Tibial artery (tissue), 4 donors: ENCODE measurements at regions not wholly inside any gene's neighbourhood (a gene's known extent, or its start where the extent isn't known, plus 50 kb on each side); places are given as distances from the start of the nearest gene placed in this dataset.

Experiments
- DNase-seq, 2 donors: peaks; one replicate each; pipeline ENCODE4 v3.0.0-alpha.2; 2019
- H3K27ac ChIP-seq, 2 donors: fragments of 200-600 bp; sonication (generic) in 1 of 2; 1 replicate in 1 of 2; 2 replicates in 1 of 2; pipeline ENCODE4 v1.5.1; 2018 to 2019; ENCODE audit warnings: mild to moderate bottlenecking in 1 of 2
- H3K27me3 ChIP-seq, 2 donors: fragments of 200-600 bp; sonication (generic) in 1 of 2; one replicate each; pipeline versions ENCODE4 v1.5.1 to v1.6.0; 2016 to 2019
- H3K36me3 ChIP-seq, 3 donors: fragments of 200-600 bp; sonication (generic) in 2 of 3; one replicate each; pipeline ENCODE4 v1.5.1; 2016 to 2019; ENCODE audit warnings: mild to moderate bottlenecking in 2 of 3
- H3K4me1 ChIP-seq, 4 donors: fragments of 200-600 bp; sonication (generic) in 2 of 4; 1 replicate in 3 of 4; 2 replicates in 1 of 4; pipeline ENCODE4 v1.5.1; 2016 to 2019
- H3K4me3 ChIP-seq, 2 donors: fragments of 200-600 bp; sonication (generic) in 1 of 2; 1 replicate in 1 of 2; 2 replicates in 1 of 2; pipeline ENCODE4 v1.5.1; 2018 to 2019; ENCODE audit warnings: mild to moderate bottlenecking in 2 of 2
- H3K9me3 ChIP-seq, 3 donors: fragments of 200-600 bp; sonication (generic) in 1 of 3; one replicate each; pipeline ENCODE4 v1.5.1; 2016 to 2019
- intact Hi-C: fragments of 100-400 bp; cut with DNase I; formaldehyde crosslinking; loops from one replicate; pipeline ENCODE4 v1.15.0; 2023; ENCODE audit warnings: low total_unique reads
- TF ChIP-seq, protein P1 (sequence below), 2 experiments: fragments of 200-600 bp in 1 of 2; fragments of 450-650 bp in 1 of 2; IDR thresholded peaks; one replicate each; pipeline ENCODE4 v1.5.1; 2017 to 2019; ENCODE audit warnings: antibody characterized with exemption in 2 of 2, mild to moderate bottlenecking in 1 of 2, moderate library complexity in 1 of 2

DNA sequence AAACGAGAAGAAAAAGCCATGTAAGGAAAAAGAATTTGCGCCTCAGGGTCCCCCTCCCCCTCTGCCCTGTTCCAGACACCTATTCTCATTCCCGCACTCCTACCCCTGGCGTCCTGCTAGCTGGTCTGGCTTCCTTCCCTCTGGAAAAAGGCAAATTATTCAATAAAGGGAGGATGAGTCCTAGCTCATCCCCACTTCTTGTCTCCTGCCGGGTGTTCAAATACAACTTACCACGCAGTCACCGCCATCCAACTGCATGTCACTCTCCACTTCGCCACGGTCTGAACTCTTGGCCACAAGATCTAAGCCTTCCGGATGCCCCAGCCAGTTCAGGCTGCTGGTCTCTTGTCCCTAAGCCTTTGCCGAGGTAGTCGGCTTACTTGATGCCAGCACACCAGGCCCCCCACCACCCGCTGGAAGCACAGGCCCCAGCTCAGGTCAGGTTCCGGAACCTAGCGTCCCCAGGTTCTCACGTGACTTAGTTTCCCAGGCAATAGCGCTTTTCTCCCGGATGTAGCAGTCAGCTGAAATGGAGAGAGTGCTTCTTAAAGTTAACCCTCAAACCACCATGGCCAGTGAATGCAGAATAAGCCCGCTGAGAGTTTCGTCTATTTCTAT, 209.6 kb upstream of the SPIN4 start:
- intact Hi-C loops, result no loop called here
- Histone ChIP-seq H3K27ac (peak overlapping the region; percentile 74 to 81), H3K27me3 (no peaks in the 10 kb centered on the region), H3K9me3 (peaks cover 0 to 4% (median 0%) of the 10 kb centered on the region in 3 donors), H3K36me3 (no peaks in the 10 kb centered on the region), H3K4me1 (peaks cover 0 to 12% (median 0%) of the 10 kb centered on the region in 4 donors), H3K4me3 (peak overlapping the region; percentile 58 to 73)
- peak; percentile 37 to 72 for DNase-seq
- TF ChIP-seq, protein P1, sequence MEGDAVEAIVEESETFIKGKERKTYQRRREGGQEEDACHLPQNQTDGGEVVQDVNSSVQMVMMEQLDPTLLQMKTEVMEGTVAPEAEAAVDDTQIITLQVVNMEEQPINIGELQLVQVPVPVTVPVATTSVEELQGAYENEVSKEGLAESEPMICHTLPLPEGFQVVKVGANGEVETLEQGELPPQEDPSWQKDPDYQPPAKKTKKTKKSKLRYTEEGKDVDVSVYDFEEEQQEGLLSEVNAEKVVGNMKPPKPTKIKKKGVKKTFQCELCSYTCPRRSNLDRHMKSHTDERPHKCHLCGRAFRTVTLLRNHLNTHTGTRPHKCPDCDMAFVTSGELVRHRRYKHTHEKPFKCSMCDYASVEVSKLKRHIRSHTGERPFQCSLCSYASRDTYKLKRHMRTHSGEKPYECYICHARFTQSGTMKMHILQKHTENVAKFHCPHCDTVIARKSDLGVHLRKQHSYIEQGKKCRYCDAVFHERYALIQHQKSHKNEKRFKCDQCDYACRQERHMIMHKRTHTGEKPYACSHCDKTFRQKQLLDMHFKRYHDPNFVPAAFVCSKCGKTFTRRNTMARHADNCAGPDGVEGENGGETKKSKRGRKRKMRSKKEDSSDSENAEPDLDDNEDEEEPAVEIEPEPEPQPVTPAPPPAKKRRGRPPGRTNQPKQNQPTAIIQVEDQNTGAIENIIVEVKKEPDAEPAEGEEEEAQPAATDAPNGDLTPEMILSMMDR (IDR thresholded peaks at IDR 0.05), result no peak

DNA sequence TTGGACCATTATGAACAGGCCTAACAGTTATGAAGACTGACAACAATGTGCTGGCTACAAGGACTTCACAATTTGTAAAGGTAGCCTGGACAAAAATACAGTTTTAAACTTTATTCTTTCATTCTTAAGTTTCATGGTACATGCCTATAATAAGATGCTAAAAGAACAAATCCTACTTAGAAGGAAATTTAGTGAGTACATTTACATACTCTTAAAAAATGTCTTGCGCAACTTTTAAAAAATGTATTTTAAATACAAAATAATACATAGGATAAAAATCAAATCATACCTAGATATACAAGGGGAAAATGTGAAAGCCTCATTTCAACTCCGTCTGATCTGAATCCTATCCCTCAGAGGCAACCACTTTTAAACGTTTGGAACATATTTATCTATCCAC, 200.7 kb upstream of the SPIN4 start:
- TF ChIP-seq, protein P1 (IDR thresholded peaks at IDR 0.05), result no peak
- H3K9me3 ChIP-seq, result peaks cover 0 to 29% (median 0%) of the 10 kb centered on the region in 3 donors
- no peaks in the 10 kb centered on the region for H3K4me1 ChIP-seq
- no peak for DNase-seq
- H3K27ac ChIP-seq, result no peak overlapping the region
- intact Hi-C loops, result no loop called here
- H3K36me3 ChIP-seq, result peaks cover 0 to 7% (median 0%) of the 10 kb centered on the region in 3 donors
- no peak overlapping the region for H3K4me3 ChIP-seq
- no peaks in the 10 kb centered on the region for H3K27me3 ChIP-seq

DNA sequence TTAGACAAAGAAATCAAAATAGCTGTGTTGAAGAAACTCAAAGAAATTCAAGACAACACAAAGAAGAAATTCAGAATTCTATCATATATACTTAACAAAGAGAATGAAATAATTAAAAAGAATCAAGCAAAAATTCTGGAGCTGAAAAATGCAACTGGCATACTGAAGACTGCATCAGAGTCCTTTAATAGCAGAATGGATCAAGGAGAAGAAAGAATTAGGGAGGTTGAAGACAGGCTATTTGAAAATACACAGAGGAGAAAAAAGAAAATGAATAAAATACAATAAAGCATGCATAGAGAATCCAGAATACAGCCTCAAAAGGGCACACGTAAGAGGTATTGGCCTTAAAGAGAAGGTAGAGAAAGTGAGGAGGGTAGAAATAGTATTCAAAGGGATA, 179.5 kb upstream of the SPIN4 start:
- TF ChIP-seq, protein P1 (IDR thresholded peaks at IDR 0.05), result no peak

DNA sequence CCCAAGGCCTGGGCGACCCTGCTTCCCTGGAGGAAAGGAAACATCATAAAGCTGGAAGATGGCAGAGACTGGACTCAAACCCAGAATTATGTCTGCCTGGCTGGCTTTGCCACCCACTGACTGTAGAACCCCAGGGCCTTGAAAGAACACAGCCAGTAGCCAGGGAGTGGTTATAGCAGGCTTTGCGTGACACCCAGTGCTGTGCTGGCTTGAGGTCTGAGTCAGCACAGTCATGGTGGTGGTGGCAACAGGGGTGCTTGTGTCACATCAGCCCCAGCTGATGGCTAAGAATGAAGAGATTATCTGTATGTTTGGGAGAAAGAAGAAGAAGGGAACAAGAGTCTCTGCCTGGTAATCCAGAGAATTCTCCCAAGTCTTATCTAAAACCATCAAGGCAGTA, 178.8 kb upstream of the SPIN4 start:
- Histone ChIP-seq H3K36me3 (no peaks in the 10 kb centered on the region), H3K4me3 (no peak overlapping the region), H3K9me3 (peaks cover 0 to 9% (median 0%) of the 10 kb centered on the region in 3 donors), H3K4me1 (no peaks in the 10 kb centered on the region), H3K27ac (no peak overlapping the region), H3K27me3 (no peaks in the 10 kb centered on the region)
- TF ChIP-seq, protein P1 (IDR thresholded peaks at IDR 0.05), result no peak
- intact Hi-C loops, result no loop called here
- DNase-seq, result no peak

More for the DNA sequence above, 179.5 kb upstream of the SPIN4 start:
- H3K4me1 ChIP-seq, result no peaks in the 10 kb centered on the region
- DNase-seq, result no peak
- intact Hi-C loops, result no loop called here
- H3K9me3 ChIP-seq, result peaks cover 0 to 9% (median 0%) of the 10 kb centered on the region in 3 donors
- no peak overlapping the region for H3K4me3 ChIP-seq
- H3K36me3 ChIP-seq, result no peaks in the 10 kb centered on the region
- H3K27ac ChIP-seq, result no peak overlapping the region
- H3K27me3 ChIP-seq, result no peaks in the 10 kb centered on the region

DNA sequence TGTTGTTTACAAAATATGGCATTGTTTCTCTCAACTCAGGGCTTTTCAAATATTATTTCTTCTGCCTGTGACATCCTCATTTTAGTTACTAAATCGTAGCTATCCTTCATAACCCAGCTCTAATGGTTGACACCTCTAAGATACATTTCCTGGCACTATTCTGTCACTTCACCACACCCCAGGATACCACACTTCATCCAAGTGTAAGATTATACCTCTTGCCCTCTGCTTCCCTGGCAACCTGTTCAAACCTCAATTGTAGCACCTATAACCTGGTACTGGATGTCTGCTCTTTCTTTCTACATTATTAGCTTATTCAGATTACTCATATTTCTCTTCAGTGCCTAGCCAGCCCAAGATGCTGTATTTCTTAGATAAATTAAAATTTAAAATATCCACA, 175.7 kb upstream of the SPIN4 start:
- no peak overlapping the region for H3K27ac ChIP-seq
- no peaks in the 10 kb centered on the region for H3K36me3 ChIP-seq
- TF ChIP-seq, protein P1 (IDR thresholded peaks at IDR 0.05), result no peak
- H3K4me1 ChIP-seq, result no peaks in the 10 kb centered on the region
- no peaks in the 10 kb centered on the region for H3K27me3 ChIP-seq
- H3K4me3 ChIP-seq, result no peak overlapping the region
- peaks cover 0 to 9% (median 0%) of the 10 kb centered on the region in 3 donors for H3K9me3 ChIP-seq
- intact Hi-C loops, result no loop called here
- no peak for DNase-seq
